ENCODE measurements at regions not wholly inside any gene's neighbourhood (a gene's known extent, or its start where the extent isn't known, plus 50 kb on each side); places are given as distances from the start of the nearest gene placed in this dataset.

- no peak for TF ChIP-seq CTCF (IDR thresholded peaks at IDR 0.05; ENCODE audit: control insufficient read depth, insufficient read depth, low read depth, low read length, missing control alignments)
- DNase-seq (ENCODE audit: low read depth) = no peak
- no peak overlapping the region for H3K4me3 ChIP-seq (ENCODE audit: control insufficient read depth, low read depth, low read length)
These were observed 139.9 kb upstream of the DGKB start for GRCh38 chr7:15042285-15043065.

GRCh38 chr7:15041226-15041625, 138.7 kb upstream of the DGKB start:
- H3K4me3 ChIP-seq (ENCODE audit: control insufficient read depth, low read depth, low read length) = no peak overlapping the region
- TF ChIP-seq CTCF (IDR thresholded peaks at IDR 0.05; ENCODE audit: control insufficient read depth, insufficient read depth, low read depth, low read length, missing control alignments) = no peak
- no peak for DNase-seq (ENCODE audit: low read depth)

- no peak for TF ChIP-seq CTCF (IDR thresholded peaks at IDR 0.05; ENCODE audit: control insufficient read depth, insufficient read depth, low read depth, low read length, missing control alignments)
- no peak for DNase-seq (ENCODE audit: low read depth)
- no peak overlapping the region for H3K4me3 ChIP-seq (ENCODE audit: control insufficient read depth, low read depth, low read length)
These were observed 133.3 kb upstream of the DGKB start for GRCh38 chr7:15035814-15036213.

GRCh38 chr7:15033039-15033438, 130.5 kb upstream of the DGKB start:
- TF ChIP-seq CTCF (IDR thresholded peaks at IDR 0.05; ENCODE audit: control insufficient read depth, insufficient read depth, low read depth, low read length, missing control alignments) = no peak
- no peak for DNase-seq (ENCODE audit: low read depth)
- H3K4me3 ChIP-seq (ENCODE audit: control insufficient read depth, low read depth, low read length) = no peak overlapping the region

- no peak overlapping the region for H3K4me3 ChIP-seq (ENCODE audit: control insufficient read depth, low read depth, low read length)
- TF ChIP-seq CTCF (IDR thresholded peaks at IDR 0.05; ENCODE audit: control insufficient read depth, insufficient read depth, low read depth, low read length, missing control alignments) = no peak
- DNase-seq (ENCODE audit: low read depth) = no peak
These were observed 116.4 kb upstream of the DGKB start for GRCh38 chr7:15018981-15019380.

- TF ChIP-seq CTCF (IDR thresholded peaks at IDR 0.05; ENCODE audit: control insufficient read depth, insufficient read depth, low read depth, low read length, missing control alignments) = no peak
- no peak for DNase-seq (ENCODE audit: low read depth)
These were observed 114.2 kb upstream of the DGKB start for GRCh38 chr7:15016766-15017165.

More at GRCh38 chr7:15016766-15017165, 114.2 kb upstream of the DGKB start:
- no peak overlapping the region for H3K4me3 ChIP-seq (ENCODE audit: control insufficient read depth, low read depth, low read length)

Data from AG09309 (cell line).